ENCODE measurements at regions not wholly inside any gene's neighbourhood (a gene's known extent, or its start where the extent isn't known, plus 50 kb on each side); places are given as distances from the start of the nearest gene placed in this dataset.

DNA sequence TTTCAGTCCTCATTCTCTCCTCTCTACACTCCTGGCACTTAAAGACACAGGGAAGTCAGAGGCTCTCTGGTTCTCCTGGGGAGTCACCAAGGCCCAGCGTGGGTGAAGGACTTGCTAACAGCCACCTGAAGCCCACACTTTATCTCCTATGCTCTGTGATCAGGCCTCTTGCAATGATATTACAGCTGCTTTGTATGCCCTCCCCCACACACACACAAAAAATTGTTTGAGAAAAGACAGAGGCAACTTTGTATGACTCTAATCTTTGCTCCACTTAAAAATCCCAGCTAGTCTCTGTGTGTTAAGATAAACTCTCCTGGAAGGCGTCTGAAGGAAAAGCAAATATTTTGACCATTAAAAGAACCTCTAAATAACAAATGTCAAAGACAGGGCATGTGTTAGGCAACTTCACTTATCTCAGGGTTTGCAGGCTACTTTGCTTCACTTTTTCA, 507.2 kb downstream of the TNS3 start:
- Mint-ChIP-seq H3K4me1 (ENCODE audit: insufficient read depth, unreplicated experiment) (no peaks in the 10 kb centered on the region), H3K36me3 (ENCODE audit: insufficient read depth, unreplicated experiment) (no peaks in the 10 kb centered on the region), H3K9me3 (ENCODE audit: unreplicated experiment) (no peaks in the 10 kb centered on the region), H3K4me3 (ENCODE audit: unreplicated experiment) (no peak overlapping the region), H3K27me3 (ENCODE audit: insufficient read depth, unreplicated experiment) (no peaks in the 10 kb centered on the region), H3K27ac (ENCODE audit: low read depth, unreplicated experiment) (no peak overlapping the region)
- no TSS peak for BruUV-seq (replicated peaks)
- intact Hi-C loops (cut with micrococcal nuclease): no loop called here
- TF ChIP-seq, protein P1, sequence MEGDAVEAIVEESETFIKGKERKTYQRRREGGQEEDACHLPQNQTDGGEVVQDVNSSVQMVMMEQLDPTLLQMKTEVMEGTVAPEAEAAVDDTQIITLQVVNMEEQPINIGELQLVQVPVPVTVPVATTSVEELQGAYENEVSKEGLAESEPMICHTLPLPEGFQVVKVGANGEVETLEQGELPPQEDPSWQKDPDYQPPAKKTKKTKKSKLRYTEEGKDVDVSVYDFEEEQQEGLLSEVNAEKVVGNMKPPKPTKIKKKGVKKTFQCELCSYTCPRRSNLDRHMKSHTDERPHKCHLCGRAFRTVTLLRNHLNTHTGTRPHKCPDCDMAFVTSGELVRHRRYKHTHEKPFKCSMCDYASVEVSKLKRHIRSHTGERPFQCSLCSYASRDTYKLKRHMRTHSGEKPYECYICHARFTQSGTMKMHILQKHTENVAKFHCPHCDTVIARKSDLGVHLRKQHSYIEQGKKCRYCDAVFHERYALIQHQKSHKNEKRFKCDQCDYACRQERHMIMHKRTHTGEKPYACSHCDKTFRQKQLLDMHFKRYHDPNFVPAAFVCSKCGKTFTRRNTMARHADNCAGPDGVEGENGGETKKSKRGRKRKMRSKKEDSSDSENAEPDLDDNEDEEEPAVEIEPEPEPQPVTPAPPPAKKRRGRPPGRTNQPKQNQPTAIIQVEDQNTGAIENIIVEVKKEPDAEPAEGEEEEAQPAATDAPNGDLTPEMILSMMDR (IDR thresholded peaks at IDR 0.05; ENCODE audit: unreplicated experiment): no peak
- ChIA-PET CTCF (interaction anchor here (0.8 kb wide), 1 partner anchor 583 kb away, joined by 4 read pairs; no protein-coding TSS in a partner anchor), POLR2A (no interaction called here)
- no peak for DNase-seq (ENCODE audit: unreplicated experiment)

DNA sequence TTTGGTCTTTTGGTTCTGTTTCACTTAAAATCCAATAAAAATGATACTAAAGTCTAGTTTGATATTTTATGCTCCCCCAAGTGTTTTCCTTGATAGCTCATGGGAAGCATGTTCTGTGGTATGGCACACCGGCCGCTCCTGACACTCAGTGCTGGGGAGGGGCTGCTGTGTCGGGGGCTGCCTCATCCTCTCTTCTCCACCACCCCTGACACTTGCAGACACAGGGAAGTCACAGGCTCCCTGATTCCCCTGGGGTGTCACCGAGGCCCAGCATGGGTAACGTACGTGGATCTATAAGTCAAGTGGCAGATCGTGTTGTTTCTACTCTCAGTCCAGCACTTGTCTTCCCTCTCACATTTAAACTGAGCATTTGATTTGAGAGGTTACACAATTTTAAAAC, 508.6 kb downstream of the TNS3 start:
- TF ChIP-seq, protein P1 (IDR thresholded peaks at IDR 0.05; ENCODE audit: unreplicated experiment): no peak
- no TSS peak for BruUV-seq (replicated peaks)
- no peaks in the 10 kb centered on the region for H3K4me1 Mint-ChIP-seq (ENCODE audit: insufficient read depth, unreplicated experiment)
- no peak overlapping the region for H3K4me3 Mint-ChIP-seq (ENCODE audit: unreplicated experiment)
- no peak overlapping the region for H3K27ac Mint-ChIP-seq (ENCODE audit: low read depth, unreplicated experiment)
- no peaks in the 10 kb centered on the region for H3K9me3 Mint-ChIP-seq (ENCODE audit: unreplicated experiment)
- POLR2A ChIA-PET: no interaction called here
- no peak for DNase-seq (ENCODE audit: unreplicated experiment)
- CTCF ChIA-PET: no interaction called here
- H3K36me3 Mint-ChIP-seq (ENCODE audit: insufficient read depth, unreplicated experiment): no peaks in the 10 kb centered on the region
- intact Hi-C loops (cut with micrococcal nuclease): no loop called here
- H3K27me3 Mint-ChIP-seq (ENCODE audit: insufficient read depth, unreplicated experiment): no peaks in the 10 kb centered on the region

DNA sequence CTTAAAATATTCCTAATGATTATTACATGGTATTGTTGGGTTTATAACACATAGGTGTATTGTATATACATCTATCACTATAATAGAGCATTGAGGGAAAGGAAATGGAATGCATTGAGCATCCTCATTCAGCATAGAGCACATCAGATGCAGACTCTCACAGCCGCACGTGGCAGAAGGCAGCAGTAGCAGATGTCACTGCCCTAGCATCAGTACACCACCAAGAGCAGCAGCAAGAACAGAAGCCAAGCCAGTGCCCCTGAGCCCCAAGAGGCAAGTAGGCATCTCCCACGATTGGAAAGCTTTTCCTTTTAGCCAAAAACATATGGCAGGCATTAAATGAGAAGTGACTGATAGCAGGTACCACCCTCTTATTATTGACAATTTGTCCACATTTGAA, 510.0 kb downstream of the TNS3 start:
- ChIA-PET CTCF (no interaction called here), POLR2A (no interaction called here)
- intact Hi-C loops (cut with micrococcal nuclease): no loop called here
- no peak for DNase-seq (ENCODE audit: unreplicated experiment)
- TF ChIP-seq, protein P1 (IDR thresholded peaks at IDR 0.05; ENCODE audit: unreplicated experiment): no peak
- Mint-ChIP-seq H3K9me3 (ENCODE audit: unreplicated experiment) (no peaks in the 10 kb centered on the region), H3K27me3 (ENCODE audit: insufficient read depth, unreplicated experiment) (no peaks in the 10 kb centered on the region), H3K27ac (ENCODE audit: low read depth, unreplicated experiment) (no peak overlapping the region), H3K4me3 (ENCODE audit: unreplicated experiment) (no peak overlapping the region), H3K36me3 (ENCODE audit: insufficient read depth, unreplicated experiment) (no peaks in the 10 kb centered on the region), H3K4me1 (ENCODE audit: insufficient read depth, unreplicated experiment) (no peaks in the 10 kb centered on the region)
- no TSS peak for BruUV-seq (replicated peaks)

DNA sequence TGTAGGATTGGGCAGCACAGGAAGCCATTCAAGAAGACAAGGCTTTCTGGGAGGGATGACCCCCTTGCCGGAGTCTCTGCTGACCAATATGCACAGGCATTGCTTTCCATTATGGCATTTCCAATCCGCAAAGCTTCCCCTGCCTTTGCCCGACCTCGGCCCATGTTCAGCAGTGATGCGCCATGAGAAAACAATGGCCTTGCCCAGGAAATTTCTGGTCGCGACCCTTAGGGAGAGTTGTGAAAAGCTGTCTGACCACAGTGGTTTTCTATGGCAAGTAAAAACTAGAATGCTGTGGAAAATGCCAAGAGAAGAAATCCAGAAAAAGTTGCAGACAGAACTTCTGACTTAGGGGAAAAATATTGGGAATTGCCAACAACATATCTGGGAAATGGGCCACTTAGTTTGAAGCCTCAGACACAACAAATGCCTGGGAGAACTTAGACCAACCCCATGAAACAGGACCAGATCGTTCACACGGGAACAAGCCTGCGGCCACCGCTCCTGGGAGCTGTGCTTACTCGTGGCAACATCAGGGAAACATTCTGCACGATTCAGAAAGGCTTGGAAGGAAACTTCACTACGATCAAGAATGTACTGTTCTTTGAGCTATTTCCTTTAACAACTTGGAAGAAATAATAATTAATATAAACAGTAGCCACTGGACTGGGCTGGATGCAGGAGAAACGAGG, 512.4 kb downstream of the TNS3 start:
- H3K27ac Mint-ChIP-seq (ENCODE audit: low read depth, unreplicated experiment): no peak overlapping the region
- POLR2A ChIA-PET: no interaction called here
- no peak for DNase-seq (ENCODE audit: unreplicated experiment)
- BruUV-seq (replicated peaks): no TSS peak
- intact Hi-C loops (cut with micrococcal nuclease): no loop called here
- TF ChIP-seq, protein P1 (IDR thresholded peaks at IDR 0.05; ENCODE audit: unreplicated experiment): no peak
- no peaks in the 10 kb centered on the region for H3K36me3 Mint-ChIP-seq (ENCODE audit: insufficient read depth, unreplicated experiment)
- H3K9me3 Mint-ChIP-seq (ENCODE audit: unreplicated experiment): no peaks in the 10 kb centered on the region
- no peaks in the 10 kb centered on the region for H3K4me1 Mint-ChIP-seq (ENCODE audit: insufficient read depth, unreplicated experiment)
- CTCF ChIA-PET: interaction anchor here (0.6 to 0.8 kb wide), 2 partner anchors 20 to 658 kb away, joined by 3 read pairs; no protein-coding TSS in a partner anchor
- no peak overlapping the region for H3K4me3 Mint-ChIP-seq (ENCODE audit: unreplicated experiment)
- H3K27me3 Mint-ChIP-seq (ENCODE audit: insufficient read depth, unreplicated experiment): no peaks in the 10 kb centered on the region
